WI38 (cell line): ENCODE measurements at regions not wholly inside any gene's neighbourhood (a gene's known extent, or its start where the extent isn't known, plus 50 kb on each side); places are given as distances from the start of the nearest gene placed in this dataset.

Experiments used
- H3K4me3 ChIP-seq: 2 replicates; pipeline ENCODE4 v1.5.1; 2011; ENCODE audit warnings: low read depth, mild to moderate bottlenecking, control low read depth, low read length
- TF ChIP-seq, protein P1 (sequence below): IDR thresholded peaks from 2 replicates; pipeline ENCODE4 v1.5.1; 2012; ENCODE audit warnings: low read depth, mild to moderate bottlenecking, control low read depth, low read length

DNA sequence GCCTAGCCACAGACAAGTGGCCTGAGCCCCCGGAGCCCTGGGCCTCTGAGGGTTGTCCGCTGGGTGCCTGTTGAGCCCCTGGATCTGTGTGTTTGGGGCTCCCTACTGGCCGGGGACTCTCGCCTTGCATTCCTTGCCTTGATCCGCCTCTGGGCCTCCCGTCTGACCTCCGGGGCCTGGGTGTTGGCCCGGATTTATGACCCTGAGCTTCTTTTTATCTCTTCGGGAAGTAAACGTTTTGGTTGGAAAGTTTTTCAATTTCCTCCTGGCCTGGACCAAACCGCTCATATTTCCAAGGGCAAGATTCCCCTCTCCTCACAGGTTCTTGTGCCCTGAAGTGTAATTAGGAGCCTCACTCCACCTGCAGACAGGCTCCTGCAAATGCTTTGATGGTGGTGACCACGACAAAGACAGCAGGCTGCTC, 69.3 kb upstream of the EGFLAM start:
- TF ChIP-seq, protein P1, sequence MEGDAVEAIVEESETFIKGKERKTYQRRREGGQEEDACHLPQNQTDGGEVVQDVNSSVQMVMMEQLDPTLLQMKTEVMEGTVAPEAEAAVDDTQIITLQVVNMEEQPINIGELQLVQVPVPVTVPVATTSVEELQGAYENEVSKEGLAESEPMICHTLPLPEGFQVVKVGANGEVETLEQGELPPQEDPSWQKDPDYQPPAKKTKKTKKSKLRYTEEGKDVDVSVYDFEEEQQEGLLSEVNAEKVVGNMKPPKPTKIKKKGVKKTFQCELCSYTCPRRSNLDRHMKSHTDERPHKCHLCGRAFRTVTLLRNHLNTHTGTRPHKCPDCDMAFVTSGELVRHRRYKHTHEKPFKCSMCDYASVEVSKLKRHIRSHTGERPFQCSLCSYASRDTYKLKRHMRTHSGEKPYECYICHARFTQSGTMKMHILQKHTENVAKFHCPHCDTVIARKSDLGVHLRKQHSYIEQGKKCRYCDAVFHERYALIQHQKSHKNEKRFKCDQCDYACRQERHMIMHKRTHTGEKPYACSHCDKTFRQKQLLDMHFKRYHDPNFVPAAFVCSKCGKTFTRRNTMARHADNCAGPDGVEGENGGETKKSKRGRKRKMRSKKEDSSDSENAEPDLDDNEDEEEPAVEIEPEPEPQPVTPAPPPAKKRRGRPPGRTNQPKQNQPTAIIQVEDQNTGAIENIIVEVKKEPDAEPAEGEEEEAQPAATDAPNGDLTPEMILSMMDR, result no peak
- no peak overlapping the region for H3K4me3 ChIP-seq

DNA sequence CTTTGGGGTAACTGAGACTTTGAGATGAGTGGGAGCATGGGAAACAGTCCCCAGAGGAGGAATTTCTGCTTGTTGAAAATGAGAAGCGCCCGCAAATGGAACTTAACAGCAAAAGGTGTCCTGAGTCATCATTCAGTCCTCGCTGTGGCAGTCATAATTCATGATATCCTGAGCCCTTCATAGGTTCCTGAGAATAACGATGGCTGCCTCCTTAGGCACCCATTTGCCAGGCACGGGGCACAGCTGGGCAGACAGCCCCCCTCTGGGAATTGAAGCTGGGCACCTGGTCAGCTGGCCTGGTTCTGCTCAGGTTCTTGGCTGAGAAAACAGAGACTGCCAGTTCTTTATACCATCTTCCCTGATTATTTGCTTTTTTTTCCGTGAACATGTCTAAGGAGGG, 69.8 kb upstream of the EGFLAM start:
- no peak overlapping the region for H3K4me3 ChIP-seq
- TF ChIP-seq, protein P1, result no peak

DNA sequence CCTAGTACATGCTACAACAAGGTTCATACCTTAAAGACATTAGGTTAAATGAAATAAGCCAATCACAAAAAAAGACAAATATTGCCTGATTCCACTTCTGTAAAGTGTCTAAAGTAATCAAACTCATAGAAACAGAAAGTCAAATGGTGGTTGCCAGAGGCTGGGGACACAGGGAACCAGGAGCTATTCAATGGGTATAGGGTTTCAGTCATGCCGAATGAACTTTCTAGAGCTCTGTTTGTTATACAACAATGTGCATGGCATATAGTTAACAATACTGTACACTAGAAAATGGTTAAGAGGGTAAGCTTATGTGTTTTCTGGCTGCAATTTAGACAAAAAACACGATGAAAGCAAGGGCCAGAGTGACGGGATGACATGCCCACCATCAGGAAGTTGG, 70.8 kb upstream of the EGFLAM start:
- TF ChIP-seq, protein P1, result no peak
- no peak overlapping the region for H3K4me3 ChIP-seq

DNA sequence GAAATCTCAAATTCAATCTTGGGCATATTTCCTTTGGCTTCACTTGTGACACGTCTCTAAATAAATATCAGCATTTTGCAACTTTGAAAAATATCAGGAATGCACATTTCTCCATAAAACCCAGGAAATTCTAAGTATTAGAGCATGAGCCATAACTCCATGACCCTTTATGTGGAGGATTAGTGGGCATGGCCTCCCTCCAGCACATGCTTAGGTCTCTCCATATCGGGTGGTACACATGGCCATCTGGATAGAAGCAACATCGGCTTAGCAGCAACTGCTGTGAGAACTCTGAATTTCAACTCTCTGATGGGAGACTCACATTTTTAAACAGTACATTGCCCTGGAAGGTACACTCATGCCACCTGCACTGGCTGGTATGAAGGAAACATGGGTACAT, 73.7 kb upstream of the EGFLAM start:
- TF ChIP-seq, protein P1, result no peak
- H3K4me3 ChIP-seq, result no peak overlapping the region

DNA sequence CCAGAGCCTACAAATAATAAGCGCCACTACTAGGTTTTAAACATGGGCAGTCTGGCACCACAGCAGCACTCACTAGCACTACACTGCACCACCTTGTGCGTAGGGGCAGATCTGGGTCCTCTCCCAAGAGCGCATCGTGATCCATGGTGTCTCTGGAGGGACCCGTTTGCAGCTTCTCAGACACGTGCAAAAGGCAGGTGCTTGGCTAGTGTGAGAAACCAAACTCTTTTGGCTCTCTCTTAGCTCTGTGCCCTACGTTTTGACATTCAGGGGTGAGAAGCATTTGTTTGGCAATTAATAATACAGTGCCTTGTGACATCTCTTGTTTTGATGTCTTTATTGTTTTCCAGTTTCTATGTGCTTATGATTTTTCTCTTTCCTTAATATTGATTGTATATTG, 75.4 kb upstream of the EGFLAM start:
- no peak overlapping the region for H3K4me3 ChIP-seq
- TF ChIP-seq, protein P1, result no peak

DNA sequence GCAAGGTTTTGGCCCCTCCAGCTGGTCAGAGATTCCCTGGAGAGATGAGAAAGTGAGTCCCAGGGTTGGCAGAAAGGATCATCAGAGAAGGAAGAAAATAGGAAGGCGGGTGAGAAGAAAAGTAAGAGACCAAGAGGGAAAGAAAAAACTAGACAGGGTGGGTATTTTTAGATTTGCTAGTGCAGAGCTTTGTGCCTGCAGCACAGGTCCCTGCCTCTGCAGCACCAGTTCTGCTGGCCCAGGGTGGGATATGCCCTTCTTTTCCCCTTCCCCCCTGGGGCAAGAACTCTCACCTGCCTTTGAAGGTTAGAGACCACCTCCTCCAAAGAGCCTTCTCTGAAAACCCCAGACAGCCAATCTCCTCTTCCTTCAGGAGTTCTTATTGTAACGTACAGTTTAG, 90.3 kb upstream of the EGFLAM start:
- no peak overlapping the region for H3K4me3 ChIP-seq
- TF ChIP-seq, protein P1, result no peak

DNA sequence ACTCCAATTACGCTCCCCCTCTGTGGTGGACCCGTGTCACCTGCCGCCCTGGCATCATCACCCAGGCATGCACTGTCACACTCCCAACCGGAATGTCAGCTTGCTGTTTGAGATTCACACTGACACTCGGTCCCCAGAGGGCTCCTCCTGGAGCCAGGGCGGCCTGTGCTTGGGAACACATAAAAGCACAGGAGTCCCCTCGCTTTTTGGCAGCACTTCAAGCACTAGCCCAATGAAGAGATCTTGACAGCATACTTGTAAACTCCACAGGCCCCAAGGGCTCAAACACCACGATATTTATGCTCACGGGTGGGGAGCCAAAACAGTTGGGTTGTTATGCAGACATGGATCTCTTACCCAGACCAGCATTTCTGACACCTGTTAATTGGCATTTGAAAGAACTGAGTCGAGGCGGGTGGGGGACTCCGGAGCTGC, 90.8 kb upstream of the EGFLAM start:
- H3K4me3 ChIP-seq, result no peak overlapping the region
- TF ChIP-seq, protein P1, result no peak
